ENCODE measurements at regions not wholly inside any gene's neighbourhood (a gene's known extent, or its start where the extent isn't known, plus 50 kb on each side); places are given as distances from the start of the nearest gene placed in this dataset.
"Not testable (repeated sequence)": the region's sequence is repeated elsewhere in the genome, so short reads cannot be mapped to it uniquely, and the experiment has no call there.

DNA sequence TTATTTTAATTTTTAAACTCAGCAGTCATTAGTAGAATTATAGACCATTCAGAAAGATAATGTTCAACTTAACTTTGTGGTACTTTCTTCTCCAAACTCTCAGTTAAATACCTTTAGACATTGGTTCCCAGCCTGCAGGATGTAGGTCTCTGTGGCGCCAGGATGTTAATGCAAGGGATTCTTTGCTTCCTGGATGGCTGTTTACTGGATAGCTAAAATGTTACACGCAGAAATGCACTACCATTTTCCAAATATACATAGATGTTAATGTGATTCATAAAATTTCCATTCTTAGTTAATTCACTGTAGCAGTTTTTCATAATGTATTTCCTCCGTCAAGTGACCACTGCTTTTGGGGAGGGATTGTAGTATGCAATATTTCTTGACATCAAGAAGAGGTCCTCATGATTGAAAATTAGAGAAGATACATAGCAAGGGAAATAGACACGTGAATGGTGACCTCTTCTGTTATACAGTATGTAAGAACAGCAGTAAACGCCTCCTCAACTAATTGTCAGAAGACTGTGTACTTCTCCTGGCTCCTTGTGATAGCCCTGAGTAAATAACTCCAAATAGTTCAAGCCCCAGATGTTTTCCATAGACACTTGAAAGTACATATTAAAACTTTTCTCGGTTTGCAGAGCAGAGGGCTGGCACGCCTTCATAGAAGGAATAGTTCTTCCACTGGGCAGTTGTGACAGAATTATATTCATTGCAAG lies 128.8 kb downstream of the LCA5 start:
- TF ChIP-seq CTCF (IDR thresholded peaks at IDR 0.05; ENCODE audit: insufficient read depth, low read depth, low read length, missing control alignments): no peak
- DNase-seq (ENCODE audit: low read depth): no peak
- no peak overlapping the region for H3K4me3 ChIP-seq (ENCODE audit: low read length)

- TF ChIP-seq CTCF (IDR thresholded peaks at IDR 0.05; ENCODE audit: insufficient read depth, low read depth, low read length, missing control alignments): no peak
- H3K4me3 ChIP-seq (ENCODE audit: low read length): no peak overlapping the region
- no peak for DNase-seq (ENCODE audit: low read depth)
Measured at GRCh38 chr6:79404677-79405076, 132.6 kb downstream of the LCA5 start.

GRCh38 chr6:79404261-79404660 lies 133.0 kb downstream of the LCA5 start:
- no peak overlapping the region for H3K4me3 ChIP-seq (ENCODE audit: low read length)
- DNase-seq (ENCODE audit: low read depth): no peak
- peak; percentile 26 for TF ChIP-seq CTCF (IDR thresholded peaks at IDR 0.05; ENCODE audit: insufficient read depth, low read depth, low read length, missing control alignments)

DNA sequence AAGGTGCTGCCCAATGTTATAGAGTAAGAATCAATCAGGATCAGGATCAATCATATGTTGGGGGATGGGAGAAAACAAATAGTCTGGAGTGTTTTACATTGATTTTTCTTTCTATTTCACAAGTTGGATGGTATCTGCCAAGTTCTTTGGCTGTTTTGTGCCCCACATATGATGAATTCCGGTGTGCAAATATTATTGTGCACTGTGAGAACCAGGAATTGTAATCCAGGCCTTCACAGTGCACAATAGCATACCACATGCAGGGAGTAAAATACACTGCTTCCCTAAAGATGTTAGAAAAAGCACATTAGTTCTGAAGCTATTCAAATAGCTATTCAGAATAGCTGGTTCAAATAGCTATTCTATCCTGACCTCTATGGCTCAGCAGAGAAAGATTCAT lies 133.7 kb downstream of the LCA5 start:
- TF ChIP-seq CTCF (IDR thresholded peaks at IDR 0.05; ENCODE audit: insufficient read depth, low read depth, low read length, missing control alignments): no peak
- no peak for DNase-seq (ENCODE audit: low read depth)
- no peak overlapping the region for H3K4me3 ChIP-seq (ENCODE audit: low read length)

DNA sequence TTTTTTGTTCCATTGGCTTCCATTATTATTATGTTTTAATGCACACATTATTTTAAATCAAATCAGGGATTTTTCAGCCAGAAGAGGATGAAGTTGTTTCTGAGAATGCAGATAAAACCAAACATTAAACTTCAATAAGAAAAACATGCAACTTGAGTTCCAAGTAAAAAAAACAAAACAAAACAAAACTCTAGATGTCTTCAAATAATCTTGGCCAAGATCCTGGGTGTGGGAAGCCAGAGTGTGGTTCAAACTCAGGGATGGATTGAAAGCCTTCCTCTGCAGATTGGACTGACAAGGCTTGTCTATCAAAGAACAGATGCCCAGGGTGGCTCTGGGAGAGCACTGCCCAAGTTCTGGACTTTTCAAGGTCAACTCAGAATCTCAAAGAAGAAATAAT lies 134.1 kb downstream of the LCA5 start:
- no peak for DNase-seq (ENCODE audit: low read depth)
- no peak for TF ChIP-seq CTCF (IDR thresholded peaks at IDR 0.05; ENCODE audit: insufficient read depth, low read depth, low read length, missing control alignments)
- H3K4me3 ChIP-seq (ENCODE audit: low read length): no peak overlapping the region

DNA sequence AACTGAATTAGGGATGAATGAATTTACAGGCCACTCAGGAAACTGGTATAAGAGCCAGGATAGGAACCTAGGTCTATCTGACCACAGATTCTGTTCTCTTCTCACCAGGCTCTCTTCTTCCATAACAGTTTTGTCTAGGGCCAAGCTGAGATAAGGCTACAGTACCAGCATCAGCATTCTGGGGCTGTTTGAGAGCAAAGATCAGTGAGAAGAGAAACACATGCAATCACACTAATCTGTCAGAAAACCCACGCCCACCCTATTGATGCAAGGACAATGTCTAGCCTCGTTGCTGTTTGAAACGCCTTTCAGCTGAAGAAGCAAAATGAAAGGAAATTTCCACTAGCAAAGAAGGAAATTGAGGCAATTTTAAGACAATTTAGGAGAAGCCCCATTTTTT lies 137.7 kb downstream of the LCA5 start:
- H3K4me3 ChIP-seq (ENCODE audit: low read length): no peak overlapping the region
- TF ChIP-seq CTCF (IDR thresholded peaks at IDR 0.05; ENCODE audit: insufficient read depth, low read depth, low read length, missing control alignments): no peak
- DNase-seq (ENCODE audit: low read depth): no peak

DNA sequence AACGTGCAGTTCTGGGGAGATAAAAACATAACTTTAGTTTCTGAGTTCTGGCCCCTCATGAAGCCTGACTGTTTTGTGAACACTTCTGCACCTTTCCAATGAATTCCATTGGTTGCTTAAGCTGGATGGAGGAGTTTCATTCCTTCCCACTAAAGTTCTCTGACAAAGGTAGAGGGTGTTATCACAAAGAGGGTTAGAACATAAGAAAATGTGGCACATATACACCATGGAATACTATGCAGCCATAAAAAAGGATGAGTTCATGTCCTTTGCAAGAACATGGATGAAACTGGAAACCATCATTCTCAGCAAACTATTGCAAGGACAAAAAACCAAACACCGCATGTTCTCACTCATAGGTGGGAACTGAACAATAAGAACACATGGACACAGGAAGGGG lies 138.6 kb downstream of the LCA5 start:
- DNase-seq (ENCODE audit: low read depth); H3K4me3 ChIP-seq (ENCODE audit: low read length): not testable (repeated sequence)

All from epithelial cell of esophagus (primary cell).